ENCODE measurements at regions not wholly inside any gene's neighbourhood (a gene's known extent, or its start where the extent isn't known, plus 50 kb on each side); places are given as distances from the start of the nearest gene placed in this dataset.

GRCh38 chr22:44390613-44390970 is 77.8 kb upstream of the SHISAL1 start:
- no peak for TF ChIP-seq CTCF (IDR thresholded peaks at IDR 0.05; ENCODE audit: insufficient read depth, missing control alignments)
- DNase-seq (ENCODE audit: insufficient read length, low spot score) (no peak), FAIRE-seq (no peak)

GRCh38 chr22:44389926-44390612 is 77.3 kb upstream of the SHISAL1 start:
- TF ChIP-seq CTCF (IDR thresholded peaks at IDR 0.05; ENCODE audit: insufficient read depth, missing control alignments): no peak
- DNase-seq (ENCODE audit: insufficient read length, low spot score): no peak
- FAIRE-seq: no peak

- DNase-seq (ENCODE audit: insufficient read length, low spot score): no peak
- no peak for FAIRE-seq
- no peak for TF ChIP-seq CTCF (IDR thresholded peaks at IDR 0.05; ENCODE audit: insufficient read depth, missing control alignments)
Observed at GRCh38 chr22:44389181-44389580, 76.4 kb upstream of the SHISAL1 start.

GRCh38 chr22:44387486-44387885 is 74.7 kb upstream of the SHISAL1 start:
- no peak for FAIRE-seq
- DNase-seq (ENCODE audit: insufficient read length, low spot score): no peak
- TF ChIP-seq CTCF (IDR thresholded peaks at IDR 0.05; ENCODE audit: insufficient read depth, missing control alignments): no peak

- no peak for TF ChIP-seq CTCF (IDR thresholded peaks at IDR 0.05; ENCODE audit: insufficient read depth, missing control alignments)
- DNase-seq (ENCODE audit: insufficient read length, low spot score) (no peak), FAIRE-seq (no peak)
Observed at GRCh38 chr22:44386386-44387035, 73.8 kb upstream of the SHISAL1 start.

GRCh38 chr22:44385781-44386180 is 73.0 kb upstream of the SHISAL1 start:
- FAIRE-seq (no peak), DNase-seq (ENCODE audit: insufficient read length, low spot score) (no peak)
- TF ChIP-seq CTCF (IDR thresholded peaks at IDR 0.05; ENCODE audit: insufficient read depth, missing control alignments): no peak

- FAIRE-seq: no peak
- no peak for DNase-seq (ENCODE audit: insufficient read length, low spot score)
- no peak for TF ChIP-seq CTCF (IDR thresholded peaks at IDR 0.05; ENCODE audit: insufficient read depth, missing control alignments)
Observed at GRCh38 chr22:44385296-44385610, 72.5 kb upstream of the SHISAL1 start.

Data from D721Med (cell line).